HepG2 (cell line): ENCODE measurements at regions not wholly inside any gene's neighbourhood (a gene's known extent, or its start where the extent isn't known, plus 50 kb on each side); places are given as distances from the start of the nearest gene placed in this dataset.

Source experiments
- AHR ChIP-seq: IDR thresholded peaks from 2 replicates; pipeline ENCODE4 v1.6.1; 2018; ENCODE audit warnings: missing genetic modification reagents, missing compliant biosample characterization
- ASH2L ChIP-seq: fragments of 300-600, 200-600 bp; sonication (generic); IDR thresholded peaks from 2 replicates; pipeline ENCODE4 v1.7.0; 2017; ENCODE audit warnings: low read depth, mild to moderate bottlenecking, moderate library complexity, mixed read lengths, low read length; ENCODE audit not compliant: insufficient read length
- CREM ChIP-seq, 2 experiments: sonication (generic) in 1 of 2; formaldehyde crosslinking in 1 of 2; IDR thresholded peaks; 2 replicates each; pipeline versions ENCODE4 v1.4.0 to v1.6.1; 2016 to 2020; ENCODE audit warnings: antibody characterized with exemption in 1 of 2, mild to moderate bottlenecking in 1 of 2, missing genetic modification reagents in 1 of 2
- FIP1L1 ChIP-seq: fragments of 200-400 bp; formaldehyde crosslinking; IDR thresholded peaks from 2 replicates; pipeline ENCODE4 v1.6.1; 2018; ENCODE audit warnings: low read depth, mild to moderate bottlenecking, low read length, moderate library complexity, borderline replicate concordance; ENCODE audit not compliant: insufficient read depth
- FOXO1 ChIP-seq: sonication (generic); formaldehyde crosslinking; IDR thresholded peaks from 2 replicates; pipeline ENCODE4 v1.4.0; 2020; ENCODE audit warnings: missing genetic modification reagents
- GABPA ChIP-seq, 2 experiments: IDR thresholded peaks; 2 replicates each; pipeline ENCODE4 v1.6.1; 2011 to 2016; ENCODE audit warnings: low read depth in 2 of 2, low read length in 1 of 2, missing biosample characterization in 1 of 2, missing genetic modification characterization in 1 of 2
- HMG20A ChIP-seq: IDR thresholded peaks from 2 replicates; pipeline ENCODE4 v1.6.1; 2016; ENCODE audit warnings: borderline replicate concordance
- HOXA3 ChIP-seq: sonication (generic); formaldehyde crosslinking; IDR thresholded peaks from 2 replicates; pipeline ENCODE4 v1.5.0; 2020; ENCODE audit warnings: missing genetic modification reagents
- ISL2 ChIP-seq: sonication (generic); formaldehyde crosslinking; IDR thresholded peaks from 2 replicates; pipeline ENCODE4 v1.5.0; 2020; ENCODE audit warnings: missing genetic modification reagents
- MAFF ChIP-seq: IDR thresholded peaks from 2 replicates; pipeline ENCODE4 v1.6.1; 2011; ENCODE audit warnings: low read depth, low read length, improper control_type of control experiment
- NFE2L2 ChIP-seq: fragments of 150-350 bp; IDR thresholded peaks from 2 replicates; pipeline ENCODE4 v1.6.1; 2014; ENCODE audit warnings: low read length
- NR2F2 ChIP-seq: IDR thresholded peaks from 2 replicates; pipeline ENCODE4 v1.6.1; 2012; ENCODE audit warnings: low read depth, inconsistent platforms, borderline replicate concordance
- NR2F6 ChIP-seq, 2 experiments: IDR thresholded peaks; 2 replicates each; pipeline ENCODE4 v1.6.1; 2016; ENCODE audit warnings: antibody characterized with exemption in 1 of 2, mild to moderate bottlenecking in 1 of 2
- SIN3A ChIP-seq: IDR thresholded peaks from 2 replicates; pipeline ENCODE4 v1.6.1; 2011; ENCODE audit warnings: low read depth, mild to moderate bottlenecking, control low read depth, low read length, borderline replicate concordance
- TARDBP ChIP-seq: sonication (generic); formaldehyde crosslinking; IDR thresholded peaks from 2 replicates; pipeline ENCODE4 v1.8.0; 2022; ENCODE audit warnings: mild to moderate bottlenecking, missing genetic modification reagents
- TBX3 ChIP-seq: fragments of 450-650 bp; IDR thresholded peaks from 2 replicates; pipeline ENCODE4 v1.6.1; 2017; ENCODE audit warnings: antibody characterized with exemption, mild to moderate bottlenecking, inconsistent platforms, borderline replicate concordance
- TMF1 ChIP-seq: sonication (generic); formaldehyde crosslinking; IDR thresholded peaks from 2 replicates; pipeline ENCODE4 v1.8.1; 2022; ENCODE audit warnings: low read depth, missing genetic modification reagents
- TRIM24 ChIP-seq: sonication (generic); formaldehyde crosslinking; IDR thresholded peaks from 2 replicates; pipeline ENCODE4 v1.8.0; 2022; ENCODE audit warnings: mild to moderate bottlenecking, missing genetic modification reagents
- YY1 ChIP-seq: IDR thresholded peaks from 2 replicates; pipeline ENCODE4 v1.6.1; 2011; ENCODE audit warnings: low read length, low read depth, moderate library complexity, mild to moderate bottlenecking; ENCODE audit not compliant: insufficient read depth, insufficient replicate concordance
- ZFP36L2 ChIP-seq: sonication (generic); formaldehyde crosslinking; IDR thresholded peaks from 2 replicates; pipeline ENCODE4 v1.4.0; 2020; ENCODE audit warnings: missing genetic modification reagents
- ZMYM4 ChIP-seq: sonication (generic); formaldehyde crosslinking; IDR thresholded peaks from 2 replicates; pipeline ENCODE4 v1.8.1; 2023; ENCODE audit warnings: mild to moderate bottlenecking, missing genetic modification reagents
- ZNF354B ChIP-seq: sonication (generic); formaldehyde crosslinking; IDR thresholded peaks from 2 replicates; pipeline ENCODE4 v1.8.0; 2022; ENCODE audit warnings: mild to moderate bottlenecking, missing genetic modification reagents
- ZNF703 ChIP-seq: sonication (generic); formaldehyde crosslinking; IDR thresholded peaks from 2 replicates; pipeline ENCODE4 v1.5.1; 2020; ENCODE audit warnings: missing genetic modification reagents, mild to moderate bottlenecking, moderate library complexity, borderline replicate concordance
- TF ChIP-seq, protein P1 (sequence below): sonication (generic); formaldehyde crosslinking; IDR thresholded peaks from 2 replicates; pipeline ENCODE4 v1.4.0; 2020; ENCODE audit warnings: missing genetic modification reagents
- TF ChIP-seq, protein P2 (sequence below), 2 experiments: sonication (generic) in 1 of 2; formaldehyde crosslinking in 1 of 2; IDR thresholded peaks; 2 replicates each; pipeline versions ENCODE4 v1.4.0 to v1.6.1; 2016 to 2020; ENCODE audit warnings: borderline replicate concordance in 1 of 2, low read depth in 1 of 2, mild to moderate bottlenecking in 1 of 2, missing genetic modification reagents in 1 of 2

DNA sequence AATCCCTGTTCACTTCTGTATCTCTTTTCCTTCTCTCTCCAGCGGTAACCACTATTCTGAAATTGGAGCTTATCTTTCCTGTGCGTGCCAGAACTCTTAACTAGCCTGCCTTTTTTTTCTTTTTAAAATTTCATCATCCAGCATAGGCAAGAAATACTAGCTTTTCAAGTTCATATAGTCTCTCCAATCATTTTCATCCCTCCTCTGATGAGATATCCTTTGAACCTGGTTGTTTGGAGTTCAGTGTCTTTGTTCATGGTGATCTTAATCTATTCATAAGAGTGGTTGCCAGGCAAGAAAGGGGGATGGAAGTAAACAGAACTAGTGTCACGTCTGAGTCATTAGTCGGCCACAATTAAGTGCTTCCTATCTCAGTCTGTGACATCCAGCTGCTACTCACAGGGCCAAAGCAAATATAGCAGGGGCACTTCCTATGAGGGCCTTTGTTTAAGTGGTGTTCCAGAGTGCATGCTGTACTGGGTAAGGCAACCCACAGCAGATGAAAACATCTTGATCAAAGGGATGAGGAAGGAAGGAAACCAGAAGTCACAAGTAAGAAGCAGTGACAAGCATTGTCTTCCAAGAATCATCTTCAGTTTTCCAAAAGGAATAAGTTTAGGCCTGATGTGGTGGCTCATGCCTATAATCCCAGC is 56.4 kb upstream of the XIAP start (continued):
- TF ChIP-seq FIP1L1 (no peak), AHR (no peak; the same call in 1 of the 2 replicates), NFE2L2 (no peak), ISL2 (CRISPR knock-in tag) (peak; percentile 90), ASH2L (no peak), ZMYM4 (CRISPR knock-in tag) (no peak), FOXO1 (CRISPR knock-in tag) (peak; percentile 64; the same call in 1 of the 2 replicates), SIN3A (no peak), NR2F2 (peak; percentile 69; the same call in 1 of the 2 replicates), ZNF354B (no peak), YY1 (no peak), TARDBP (peak; percentile 63; the same call in 1 of the 2 replicates), HOXA3 (CRISPR knock-in tag) (peak; percentile 67; the same call in 1 of the 2 replicates), MAFF (no peak), CREM (IDR thresholded peaks at IDR 0.05) (peak; percentile 80), CREM (CRISPR knock-in tag; IDR thresholded peaks at IDR 0.05) (no peak), ZFP36L2 (CRISPR knock-in tag) (no peak), GABPA (IDR thresholded peaks at IDR 0.05; ENCODE audit: low read depth, low read length) (no peak), GABPA (CRISPR knock-in tag; IDR thresholded peaks at IDR 0.05; ENCODE audit: low read depth) (peak; percentile 31; the same call in 1 of the 2 replicates), TRIM24 (CRISPR knock-in tag) (no peak), TMF1 (CRISPR knock-in tag) (no peak), ZNF703 (no peak), HMG20A (peak; percentile 75; the same call in 1 of the 2 replicates), TBX3 (peak; percentile 94), NR2F6 (IDR thresholded peaks at IDR 0.05) (peak; percentile 64), NR2F6 (CRISPR knock-in tag; IDR thresholded peaks at IDR 0.05) (peak; percentile 55; the same call in 1 of the 2 replicates)
- TF ChIP-seq, protein P1, sequence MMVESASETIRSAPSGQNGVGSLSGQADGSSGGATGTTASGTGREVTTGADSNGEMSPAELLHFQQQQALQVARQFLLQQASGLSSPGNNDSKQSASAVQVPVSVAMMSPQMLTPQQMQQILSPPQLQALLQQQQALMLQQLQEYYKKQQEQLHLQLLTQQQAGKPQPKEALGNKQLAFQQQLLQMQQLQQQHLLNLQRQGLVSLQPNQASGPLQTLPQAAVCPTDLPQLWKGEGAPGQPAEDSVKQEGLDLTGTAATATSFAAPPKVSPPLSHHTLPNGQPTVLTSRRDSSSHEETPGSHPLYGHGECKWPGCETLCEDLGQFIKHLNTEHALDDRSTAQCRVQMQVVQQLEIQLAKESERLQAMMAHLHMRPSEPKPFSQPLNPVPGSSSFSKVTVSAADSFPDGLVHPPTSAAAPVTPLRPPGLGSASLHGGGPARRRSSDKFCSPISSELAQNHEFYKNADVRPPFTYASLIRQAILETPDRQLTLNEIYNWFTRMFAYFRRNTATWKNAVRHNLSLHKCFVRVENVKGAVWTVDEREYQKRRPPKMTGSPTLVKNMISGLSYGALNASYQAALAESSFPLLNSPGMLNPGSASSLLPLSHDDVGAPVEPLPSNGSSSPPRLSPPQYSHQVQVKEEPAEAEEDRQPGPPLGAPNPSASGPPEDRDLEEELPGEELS = peak; percentile 94
- TF ChIP-seq, protein P2, sequence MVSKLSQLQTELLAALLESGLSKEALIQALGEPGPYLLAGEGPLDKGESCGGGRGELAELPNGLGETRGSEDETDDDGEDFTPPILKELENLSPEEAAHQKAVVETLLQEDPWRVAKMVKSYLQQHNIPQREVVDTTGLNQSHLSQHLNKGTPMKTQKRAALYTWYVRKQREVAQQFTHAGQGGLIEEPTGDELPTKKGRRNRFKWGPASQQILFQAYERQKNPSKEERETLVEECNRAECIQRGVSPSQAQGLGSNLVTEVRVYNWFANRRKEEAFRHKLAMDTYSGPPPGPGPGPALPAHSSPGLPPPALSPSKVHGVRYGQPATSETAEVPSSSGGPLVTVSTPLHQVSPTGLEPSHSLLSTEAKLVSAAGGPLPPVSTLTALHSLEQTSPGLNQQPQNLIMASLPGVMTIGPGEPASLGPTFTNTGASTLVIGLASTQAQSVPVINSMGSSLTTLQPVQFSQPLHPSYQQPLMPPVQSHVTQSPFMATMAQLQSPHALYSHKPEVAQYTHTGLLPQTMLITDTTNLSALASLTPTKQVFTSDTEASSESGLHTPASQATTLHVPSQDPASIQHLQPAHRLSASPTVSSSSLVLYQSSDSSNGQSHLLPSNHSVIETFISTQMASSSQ (IDR thresholded peaks at IDR 0.05; ENCODE audit: low read depth) = peak; percentile 34; the same call in 1 of the 2 replicates
- TF ChIP-seq, protein P2 (CRISPR knock-in tag; IDR thresholded peaks at IDR 0.05; ENCODE audit: borderline replicate concordance) = peak; percentile 71; the same call in 1 of the 2 replicates
